Liver (tissue), 8 donors: ENCODE measurements at regions not wholly inside any gene's neighbourhood (a gene's known extent, or its start where the extent isn't known, plus 50 kb on each side); places are given as distances from the start of the nearest gene placed in this dataset.

Experiments
- DNase-seq: peaks from one replicate; pipeline ENCODE4 v3.0.0-alpha.2; 2017; ENCODE audit warnings: low spot score
- H3K27ac ChIP-seq, 2 donors: one replicate each; pipeline ENCODE4 v1.7.0; 2013; ENCODE audit warnings: inconsistent platforms in 2 of 2, low read length in 2 of 2, control low read depth in 1 of 2, low read depth in 1 of 2, mild to moderate bottlenecking in 1 of 2
- H3K27me3 ChIP-seq, 4 donors: one replicate each; pipeline versions ENCODE4 v1.6.1 to v1.7.0; 2013; ENCODE audit warnings: low read length in 3 of 4, inconsistent platforms in 1 of 4, mild to moderate bottlenecking in 1 of 4, moderate library complexity in 1 of 4; ENCODE audit not compliant: control insufficient read depth in 4 of 4, insufficient read depth in 4 of 4
- H3K36me3 ChIP-seq, 4 donors: one replicate each; pipeline versions ENCODE4 v1.6.1 to v1.7.0; 2013; ENCODE audit warnings: low read length in 3 of 4, mild to moderate bottlenecking in 3 of 4, low read depth in 1 of 4, moderate library complexity in 1 of 4; ENCODE audit not compliant: control insufficient read depth in 4 of 4, insufficient read depth in 3 of 4
- H3K4me1 ChIP-seq, 4 donors: one replicate each; pipeline versions ENCODE4 v1.6.1 to v1.7.0; 2013; ENCODE audit warnings: low read length in 3 of 4, mild to moderate bottlenecking in 3 of 4, moderate library complexity in 1 of 4; ENCODE audit not compliant: control insufficient read depth in 4 of 4, insufficient read depth in 4 of 4
- H3K4me3 ChIP-seq, 3 donors: one replicate each; pipeline versions ENCODE4 v1.6.1 to v1.7.0; 2013; ENCODE audit warnings: low read length in 3 of 3, control low read depth in 1 of 3, low read depth in 1 of 3, mild to moderate bottlenecking in 1 of 3
- H3K9ac ChIP-seq, 2 donors: one replicate each; pipeline ENCODE4 v1.7.0; 2013; ENCODE audit warnings: low read length in 2 of 2, mild to moderate bottlenecking in 2 of 2, moderate library complexity in 2 of 2, control low read depth in 1 of 2, low read depth in 1 of 2
- H3K9me3 ChIP-seq, 4 donors: one replicate each; pipeline versions ENCODE4 v1.6.1 to v1.7.0; 2013; ENCODE audit warnings: low read length in 3 of 4; ENCODE audit not compliant: control insufficient read depth in 4 of 4
- FOXA1 ChIP-seq: IDR thresholded peaks from 2 replicates; pipeline ENCODE4 v1.6.1; 2016; ENCODE audit warnings: antibody characterized with exemption
- FOXA2 ChIP-seq: IDR thresholded peaks from 2 replicates; pipeline ENCODE4 v1.6.1; 2016; ENCODE audit warnings: antibody characterized with exemption
- GABPA ChIP-seq, 2 donors: IDR thresholded peaks in 1 of 2; conservative IDR thresholded peaks in 1 of 2; 2 replicates each; pipeline ENCODE4 v1.6.1; 2016; ENCODE audit warnings: antibody characterized with exemption in 2 of 2, mild to moderate bottlenecking in 1 of 2, moderate library complexity in 1 of 2
- HNF4A ChIP-seq, 2 donors: conservative IDR thresholded peaks; 2 replicates each; pipeline ENCODE4 v1.6.1; 2016; ENCODE audit warnings: antibody characterized with exemption in 2 of 2, mild to moderate bottlenecking in 2 of 2
- HNF4G ChIP-seq: IDR thresholded peaks from 2 replicates; pipeline ENCODE4 v1.6.1; 2016; ENCODE audit warnings: antibody characterized with exemption
- JUND ChIP-seq, 2 donors: IDR thresholded peaks; 2 replicates each; pipeline ENCODE4 v1.6.1; 2016; ENCODE audit warnings: antibody characterized with exemption in 2 of 2
- NR2F2 ChIP-seq: IDR thresholded peaks from 2 replicates; pipeline ENCODE4 v1.6.1; 2016; ENCODE audit warnings: antibody characterized with exemption
- RAD21 ChIP-seq, 2 donors: IDR thresholded peaks; 2 replicates each; pipeline ENCODE4 v1.6.1; 2016; ENCODE audit warnings: antibody characterized with exemption in 2 of 2, mild to moderate bottlenecking in 2 of 2
- RXRA ChIP-seq, 2 donors: IDR thresholded peaks; 2 replicates each; pipeline ENCODE4 v1.6.1; 2017 to 2018; ENCODE audit warnings: antibody characterized with exemption in 2 of 2, mild to moderate bottlenecking in 1 of 2
- SP1 ChIP-seq: IDR thresholded peaks from 2 replicates; pipeline ENCODE4 v1.6.1; 2018; ENCODE audit warnings: antibody characterized with exemption, mild to moderate bottlenecking
- TAF1 ChIP-seq: conservative IDR thresholded peaks from 2 replicates; pipeline ENCODE4 v1.6.1; 2016; ENCODE audit warnings: antibody characterized with exemption, mild to moderate bottlenecking
- YY1 ChIP-seq: IDR thresholded peaks from 2 replicates; pipeline ENCODE4 v1.6.1; 2016; ENCODE audit warnings: antibody characterized with exemption, mild to moderate bottlenecking
- WGBS: extraction: QIAGEN DNeasy Blood & Tissue Kit; methylation state at CpG from one replicate; pipeline ENCODE4 v1.1.7; 2013; 5-methylcytosine and 5-hydroxymethylcytosine counted together
- TF ChIP-seq, protein P1 (sequence below): fragments of 150-350 bp; IDR thresholded peaks from 2 replicates; pipeline ENCODE4 v1.5.1; 2017; ENCODE audit warnings: improper control_type of control experiment, low read depth, low read length; ENCODE audit not compliant: missing input control
- TF ChIP-seq, protein P2 (sequence below): IDR thresholded peaks from 2 replicates; pipeline ENCODE4 v1.6.1; 2016; ENCODE audit warnings: antibody characterized with exemption
- TF ChIP-seq, protein P3 (sequence below): IDR thresholded peaks from 2 replicates; pipeline ENCODE4 v1.6.1; 2016; ENCODE audit warnings: antibody characterized with exemption
- TF ChIP-seq, protein P4 (sequence below): IDR thresholded peaks from 2 replicates; pipeline ENCODE4 v1.6.1; 2016; ENCODE audit warnings: antibody characterized with exemption, mild to moderate bottlenecking
- TF ChIP-seq, protein P5 (sequence below): IDR thresholded peaks from 2 replicates; pipeline ENCODE4 v1.6.1; 2016; ENCODE audit warnings: antibody characterized with exemption
- donor health status: healthy.
- donor health status: healthy.
- donor health status: healthy.
- donor health status: healthy.
- donor health status: healthy.

DNA sequence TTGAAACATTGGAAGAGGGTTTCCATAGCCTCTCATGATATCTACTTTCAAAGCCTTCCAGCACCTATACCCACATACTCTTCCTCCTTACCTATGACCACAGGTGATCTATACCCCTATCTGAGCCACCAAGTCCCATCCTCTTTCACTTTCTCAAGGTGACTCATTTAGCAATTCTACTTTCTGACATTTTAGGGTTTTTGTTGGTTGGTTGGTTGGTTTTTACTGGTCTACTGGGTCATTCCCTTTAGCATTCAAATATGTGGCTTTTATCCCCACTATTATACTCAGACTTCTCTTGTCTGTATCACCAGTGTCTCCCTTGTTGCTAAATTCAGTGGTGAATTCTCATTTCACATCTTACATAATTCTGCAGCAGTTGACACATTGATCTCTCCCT lies 130.4 kb upstream of the STEAP4 start:
- no peak for TF ChIP-seq FOXA1
- TF ChIP-seq, protein P1, sequence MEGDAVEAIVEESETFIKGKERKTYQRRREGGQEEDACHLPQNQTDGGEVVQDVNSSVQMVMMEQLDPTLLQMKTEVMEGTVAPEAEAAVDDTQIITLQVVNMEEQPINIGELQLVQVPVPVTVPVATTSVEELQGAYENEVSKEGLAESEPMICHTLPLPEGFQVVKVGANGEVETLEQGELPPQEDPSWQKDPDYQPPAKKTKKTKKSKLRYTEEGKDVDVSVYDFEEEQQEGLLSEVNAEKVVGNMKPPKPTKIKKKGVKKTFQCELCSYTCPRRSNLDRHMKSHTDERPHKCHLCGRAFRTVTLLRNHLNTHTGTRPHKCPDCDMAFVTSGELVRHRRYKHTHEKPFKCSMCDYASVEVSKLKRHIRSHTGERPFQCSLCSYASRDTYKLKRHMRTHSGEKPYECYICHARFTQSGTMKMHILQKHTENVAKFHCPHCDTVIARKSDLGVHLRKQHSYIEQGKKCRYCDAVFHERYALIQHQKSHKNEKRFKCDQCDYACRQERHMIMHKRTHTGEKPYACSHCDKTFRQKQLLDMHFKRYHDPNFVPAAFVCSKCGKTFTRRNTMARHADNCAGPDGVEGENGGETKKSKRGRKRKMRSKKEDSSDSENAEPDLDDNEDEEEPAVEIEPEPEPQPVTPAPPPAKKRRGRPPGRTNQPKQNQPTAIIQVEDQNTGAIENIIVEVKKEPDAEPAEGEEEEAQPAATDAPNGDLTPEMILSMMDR = no peak
- TF ChIP-seq, protein P2, sequence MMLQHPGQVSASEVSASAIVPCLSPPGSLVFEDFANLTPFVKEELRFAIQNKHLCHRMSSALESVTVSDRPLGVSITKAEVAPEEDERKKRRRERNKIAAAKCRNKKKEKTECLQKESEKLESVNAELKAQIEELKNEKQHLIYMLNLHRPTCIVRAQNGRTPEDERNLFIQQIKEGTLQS = no peak
- H3K36me3 ChIP-seq = no peaks in the 10 kb centered on the region
- H3K4me3 ChIP-seq = no peak overlapping the region
- H3K27ac ChIP-seq = no peak overlapping the region
- H3K27me3 ChIP-seq = no peaks in the 10 kb centered on the region
- H3K9ac ChIP-seq = no peak overlapping the region
- no peaks in the 10 kb centered on the region for H3K9me3 ChIP-seq
- no peaks in the 10 kb centered on the region for H3K4me1 ChIP-seq
- no peak for DNase-seq

DNA sequence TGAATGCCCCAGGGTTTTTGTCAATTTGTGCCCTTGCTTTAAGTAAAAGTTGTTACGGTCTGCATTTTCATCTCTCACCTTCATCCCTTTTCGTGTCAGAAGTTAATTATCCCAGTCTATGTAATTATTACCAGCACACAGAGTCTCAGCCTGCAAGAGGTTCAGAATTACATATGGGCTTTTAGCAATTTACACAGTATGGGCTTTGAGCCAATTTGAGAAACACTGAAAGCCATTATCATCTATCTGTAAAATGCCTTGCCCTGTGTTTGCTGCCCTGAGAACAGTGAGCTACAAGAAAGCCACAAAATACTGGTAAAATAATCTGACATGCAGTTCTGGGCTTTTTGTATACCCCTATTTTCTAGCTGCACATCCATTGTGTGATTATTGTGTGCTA lies 125.6 kb upstream of the STEAP4 start:
- Histone ChIP-seq H3K36me3 (no peaks in the 10 kb centered on the region), H3K27ac (no peak overlapping the region), H3K4me1 (no peaks in the 10 kb centered on the region), H3K27me3 (no peaks in the 10 kb centered on the region), H3K9ac (no peak overlapping the region), H3K9me3 (no peaks in the 10 kb centered on the region), H3K4me3 (no peak overlapping the region)
- TF ChIP-seq RAD21 (IDR thresholded peaks at IDR 0.05) = no peak
- TF ChIP-seq, protein P2 = no peak
- no peak for TF ChIP-seq SP1
- no peak for DNase-seq
- 76% methylated on average over 2 of the region's 2 CpGs for WGBS

DNA sequence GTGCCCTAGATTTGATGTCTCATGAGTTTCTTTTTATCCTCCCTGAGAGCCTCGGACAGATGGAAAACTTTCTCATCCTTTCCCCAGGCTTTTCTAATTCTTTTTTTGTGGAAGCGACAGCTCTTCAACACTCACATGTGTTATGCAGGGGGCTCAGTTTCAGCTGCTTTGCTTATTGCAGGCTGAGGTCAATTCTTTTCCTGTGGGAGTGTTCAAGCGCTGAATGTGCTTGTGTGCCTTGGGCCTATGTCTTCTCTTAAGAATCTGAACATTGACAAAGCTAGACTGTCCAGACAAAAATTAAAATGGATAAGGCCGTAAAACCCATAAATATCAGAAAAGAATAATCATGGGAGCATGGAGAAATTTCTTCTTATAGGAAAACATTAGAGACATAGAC lies 125.2 kb upstream of the STEAP4 start:
- no peaks in the 10 kb centered on the region for H3K4me1 ChIP-seq
- no peak overlapping the region for H3K27ac ChIP-seq
- no peaks in the 10 kb centered on the region for H3K36me3 ChIP-seq
- WGBS = 90% methylated on average over 4 of the region's 4 CpGs
- DNase-seq = no peak
- TF ChIP-seq RXRA (IDR thresholded peaks at IDR 0.05) (no peak), HNF4A (conservative IDR thresholded peaks at IDR 0.05) (no peak), TAF1 (no peak), HNF4G (no peak), GABPA (IDR thresholded peaks at IDR 0.05 in 1 of 2, conservative IDR thresholded peaks at IDR 0.05 in 1 of 2) (no peak), JUND (IDR thresholded peaks at IDR 0.05) (no peak), FOXA1 (no peak), FOXA2 (no peak), YY1 (no peak), NR2F2 (no peak), RAD21 (IDR thresholded peaks at IDR 0.05) (no peak), SP1 (no peak)
- TF ChIP-seq, protein P2 = no peak
- TF ChIP-seq, protein P3, sequence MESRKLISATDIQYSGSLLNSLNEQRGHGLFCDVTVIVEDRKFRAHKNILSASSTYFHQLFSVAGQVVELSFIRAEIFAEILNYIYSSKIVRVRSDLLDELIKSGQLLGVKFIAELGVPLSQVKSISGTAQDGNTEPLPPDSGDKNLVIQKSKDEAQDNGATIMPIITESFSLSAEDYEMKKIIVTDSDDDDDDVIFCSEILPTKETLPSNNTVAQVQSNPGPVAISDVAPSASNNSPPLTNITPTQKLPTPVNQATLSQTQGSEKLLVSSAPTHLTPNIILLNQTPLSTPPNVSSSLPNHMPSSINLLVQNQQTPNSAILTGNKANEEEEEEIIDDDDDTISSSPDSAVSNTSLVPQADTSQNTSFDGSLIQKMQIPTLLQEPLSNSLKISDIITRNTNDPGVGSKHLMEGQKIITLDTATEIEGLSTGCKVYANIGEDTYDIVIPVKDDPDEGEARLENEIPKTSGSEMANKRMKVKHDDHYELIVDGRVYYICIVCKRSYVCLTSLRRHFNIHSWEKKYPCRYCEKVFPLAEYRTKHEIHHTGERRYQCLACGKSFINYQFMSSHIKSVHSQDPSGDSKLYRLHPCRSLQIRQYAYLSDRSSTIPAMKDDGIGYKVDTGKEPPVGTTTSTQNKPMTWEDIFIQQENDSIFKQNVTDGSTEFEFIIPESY = no peak
- TF ChIP-seq, protein P4, sequence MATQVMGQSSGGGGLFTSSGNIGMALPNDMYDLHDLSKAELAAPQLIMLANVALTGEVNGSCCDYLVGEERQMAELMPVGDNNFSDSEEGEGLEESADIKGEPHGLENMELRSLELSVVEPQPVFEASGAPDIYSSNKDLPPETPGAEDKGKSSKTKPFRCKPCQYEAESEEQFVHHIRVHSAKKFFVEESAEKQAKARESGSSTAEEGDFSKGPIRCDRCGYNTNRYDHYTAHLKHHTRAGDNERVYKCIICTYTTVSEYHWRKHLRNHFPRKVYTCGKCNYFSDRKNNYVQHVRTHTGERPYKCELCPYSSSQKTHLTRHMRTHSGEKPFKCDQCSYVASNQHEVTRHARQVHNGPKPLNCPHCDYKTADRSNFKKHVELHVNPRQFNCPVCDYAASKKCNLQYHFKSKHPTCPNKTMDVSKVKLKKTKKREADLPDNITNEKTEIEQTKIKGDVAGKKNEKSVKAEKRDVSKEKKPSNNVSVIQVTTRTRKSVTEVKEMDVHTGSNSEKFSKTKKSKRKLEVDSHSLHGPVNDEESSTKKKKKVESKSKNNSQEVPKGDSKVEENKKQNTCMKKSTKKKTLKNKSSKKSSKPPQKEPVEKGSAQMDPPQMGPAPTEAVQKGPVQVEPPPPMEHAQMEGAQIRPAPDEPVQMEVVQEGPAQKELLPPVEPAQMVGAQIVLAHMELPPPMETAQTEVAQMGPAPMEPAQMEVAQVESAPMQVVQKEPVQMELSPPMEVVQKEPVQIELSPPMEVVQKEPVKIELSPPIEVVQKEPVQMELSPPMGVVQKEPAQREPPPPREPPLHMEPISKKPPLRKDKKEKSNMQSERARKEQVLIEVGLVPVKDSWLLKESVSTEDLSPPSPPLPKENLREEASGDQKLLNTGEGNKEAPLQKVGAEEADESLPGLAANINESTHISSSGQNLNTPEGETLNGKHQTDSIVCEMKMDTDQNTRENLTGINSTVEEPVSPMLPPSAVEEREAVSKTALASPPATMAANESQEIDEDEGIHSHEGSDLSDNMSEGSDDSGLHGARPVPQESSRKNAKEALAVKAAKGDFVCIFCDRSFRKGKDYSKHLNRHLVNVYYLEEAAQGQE = no peak
- TF ChIP-seq, protein P5, sequence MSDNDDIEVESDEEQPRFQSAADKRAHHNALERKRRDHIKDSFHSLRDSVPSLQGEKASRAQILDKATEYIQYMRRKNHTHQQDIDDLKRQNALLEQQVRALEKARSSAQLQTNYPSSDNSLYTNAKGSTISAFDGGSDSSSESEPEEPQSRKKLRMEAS = no peak
- H3K9me3 ChIP-seq = no peaks in the 10 kb centered on the region
- H3K27me3 ChIP-seq = no peaks in the 10 kb centered on the region
- no peak overlapping the region for H3K9ac ChIP-seq
- H3K4me3 ChIP-seq = no peak overlapping the region
